HEK293T (cell line): ENCODE measurements at regions not wholly inside any gene's neighbourhood (a gene's known extent, or its start where the extent isn't known, plus 50 kb on each side); places are given as distances from the start of the nearest gene placed in this dataset.

Experiments used
- BHLHE40 ChIP-seq: fragments of 450-650 bp; IDR thresholded peaks from 2 replicates; pipeline ENCODE4 v1.6.1; 2016; ENCODE audit warnings: mild to moderate bottlenecking, moderate library complexity, borderline replicate concordance
- CTBP1 ChIP-seq: fragments of 450-650 bp; IDR thresholded peaks from 2 replicates; pipeline ENCODE4 v1.6.1; 2016; ENCODE audit warnings: borderline replicate concordance
- FOXA1 ChIP-seq: fragments of 450-650 bp; IDR thresholded peaks from 2 replicates; pipeline ENCODE4 v1.6.1; 2016; ENCODE audit warnings: mild to moderate bottlenecking
- FOXK2 ChIP-seq: fragments of 450-650 bp; IDR thresholded peaks from 2 replicates; pipeline ENCODE4 v1.6.1; 2016; ENCODE audit warnings: mild to moderate bottlenecking
- FOXM1 ChIP-seq: fragments of 450-650 bp; IDR thresholded peaks from 2 replicates; pipeline ENCODE4 v1.6.1; 2017; ENCODE audit warnings: mild to moderate bottlenecking, borderline replicate concordance
- L3MBTL2 ChIP-seq: fragments of 450-650 bp; conservative IDR thresholded peaks from 2 replicates; pipeline ENCODE4 v1.6.1; 2016; ENCODE audit warnings: mild to moderate bottlenecking
- NFRKB ChIP-seq: fragments of 450-650 bp; IDR thresholded peaks from 2 replicates; pipeline ENCODE4 v1.6.1; 2016; ENCODE audit warnings: mild to moderate bottlenecking, moderate library complexity
- SP1 ChIP-seq: fragments of 450-650 bp; IDR thresholded peaks from 2 replicates; pipeline ENCODE4 v1.6.1; 2017
- SUZ12 ChIP-seq: fragments of 450-650 bp; IDR thresholded peaks from 2 replicates; pipeline ENCODE4 v1.6.1; 2016; ENCODE audit warnings: mild to moderate bottlenecking
- TARDBP ChIP-seq: fragments of 450-650 bp; IDR thresholded peaks from 2 replicates; pipeline ENCODE4 v1.6.1; 2016
- ZNF384 ChIP-seq: fragments of 450-650 bp; IDR thresholded peaks from 2 replicates; pipeline ENCODE4 v1.6.1; 2016
- TF ChIP-seq, protein P1 (sequence below): fragments of 450-650 bp; IDR thresholded peaks from 2 replicates; pipeline ENCODE4 v1.6.1; 2016

DNA sequence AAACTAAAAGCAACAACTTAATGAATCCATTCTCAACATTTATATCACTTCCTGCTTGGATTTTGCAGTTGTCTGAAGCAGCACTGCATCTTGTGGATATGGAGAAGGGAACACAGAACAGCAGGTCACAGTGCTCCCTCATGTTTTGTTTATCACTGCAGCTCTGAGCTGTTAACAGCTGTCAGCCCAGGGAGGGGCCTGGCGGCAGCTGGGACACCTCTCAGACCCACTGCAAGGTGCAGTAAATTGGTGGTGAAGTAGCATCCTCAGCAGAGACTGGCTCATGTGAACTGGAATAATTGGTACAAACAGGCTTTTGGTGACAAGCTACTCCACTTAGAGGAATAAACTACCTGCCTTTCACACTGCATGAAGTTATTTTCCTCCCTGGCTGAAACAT, 170.4 kb downstream of the LIG4 start:
- TF ChIP-seq, protein P1, sequence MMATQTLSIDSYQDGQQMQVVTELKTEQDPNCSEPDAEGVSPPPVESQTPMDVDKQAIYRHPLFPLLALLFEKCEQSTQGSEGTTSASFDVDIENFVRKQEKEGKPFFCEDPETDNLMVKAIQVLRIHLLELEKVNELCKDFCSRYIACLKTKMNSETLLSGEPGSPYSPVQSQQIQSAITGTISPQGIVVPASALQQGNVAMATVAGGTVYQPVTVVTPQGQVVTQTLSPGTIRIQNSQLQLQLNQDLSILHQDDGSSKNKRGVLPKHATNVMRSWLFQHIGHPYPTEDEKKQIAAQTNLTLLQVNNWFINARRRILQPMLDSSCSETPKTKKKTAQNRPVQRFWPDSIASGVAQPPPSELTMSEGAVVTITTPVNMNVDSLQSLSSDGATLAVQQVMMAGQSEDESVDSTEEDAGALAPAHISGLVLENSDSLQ = no peak
- TF ChIP-seq SP1 = no peak
- no peak for TF ChIP-seq SUZ12
- no peak for TF ChIP-seq FOXM1
- no peak for TF ChIP-seq NFRKB
- TF ChIP-seq L3MBTL2 = no peak
- TF ChIP-seq FOXK2 = no peak
- TF ChIP-seq CTBP1 = no peak
- no peak for TF ChIP-seq FOXA1
- no peak for TF ChIP-seq ZNF384
- no peak for TF ChIP-seq BHLHE40
- TF ChIP-seq TARDBP = no peak
